ENCODE measurements at regions not wholly inside any gene's neighbourhood (a gene's known extent, or its start where the extent isn't known, plus 50 kb on each side); places are given as distances from the start of the nearest gene placed in this dataset.

DNA sequence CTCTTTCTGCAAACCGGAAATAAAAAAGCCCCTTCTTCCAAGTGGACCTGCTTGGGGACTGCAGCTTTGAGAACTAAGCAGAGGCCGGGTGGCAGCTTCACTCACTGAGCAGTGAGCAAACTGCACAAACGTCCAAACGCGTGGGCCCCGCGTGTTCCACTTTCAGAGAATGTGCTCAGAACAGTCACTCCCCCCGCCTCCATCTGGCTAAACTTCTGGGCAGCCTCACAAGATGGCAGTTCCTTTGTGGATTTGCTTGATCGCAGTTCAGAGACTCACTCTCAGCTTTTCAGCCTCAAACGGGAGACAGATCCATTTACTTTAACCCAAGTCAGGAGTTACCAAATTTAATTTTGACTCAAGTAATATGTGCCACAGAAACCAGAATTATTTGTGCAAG is 216.6 kb downstream of the TLE1 start:
- TF ChIP-seq EZH2 (optimal IDR thresholded peaks at IDR 0.05; ENCODE audit: low read depth, low read length) (no peak), EZH2phosphoT487 (IDR thresholded peaks at IDR 0.05; ENCODE audit: low read length) (no peak)
- TF ChIP-seq, protein P1, sequence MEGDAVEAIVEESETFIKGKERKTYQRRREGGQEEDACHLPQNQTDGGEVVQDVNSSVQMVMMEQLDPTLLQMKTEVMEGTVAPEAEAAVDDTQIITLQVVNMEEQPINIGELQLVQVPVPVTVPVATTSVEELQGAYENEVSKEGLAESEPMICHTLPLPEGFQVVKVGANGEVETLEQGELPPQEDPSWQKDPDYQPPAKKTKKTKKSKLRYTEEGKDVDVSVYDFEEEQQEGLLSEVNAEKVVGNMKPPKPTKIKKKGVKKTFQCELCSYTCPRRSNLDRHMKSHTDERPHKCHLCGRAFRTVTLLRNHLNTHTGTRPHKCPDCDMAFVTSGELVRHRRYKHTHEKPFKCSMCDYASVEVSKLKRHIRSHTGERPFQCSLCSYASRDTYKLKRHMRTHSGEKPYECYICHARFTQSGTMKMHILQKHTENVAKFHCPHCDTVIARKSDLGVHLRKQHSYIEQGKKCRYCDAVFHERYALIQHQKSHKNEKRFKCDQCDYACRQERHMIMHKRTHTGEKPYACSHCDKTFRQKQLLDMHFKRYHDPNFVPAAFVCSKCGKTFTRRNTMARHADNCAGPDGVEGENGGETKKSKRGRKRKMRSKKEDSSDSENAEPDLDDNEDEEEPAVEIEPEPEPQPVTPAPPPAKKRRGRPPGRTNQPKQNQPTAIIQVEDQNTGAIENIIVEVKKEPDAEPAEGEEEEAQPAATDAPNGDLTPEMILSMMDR (IDR thresholded peaks at IDR 0.05; ENCODE audit: low read length), result no peak
